Spleen (tissue), 7 donors: ENCODE measurements at regions not wholly inside any gene's neighbourhood (a gene's known extent, or its start where the extent isn't known, plus 50 kb on each side); places are given as distances from the start of the nearest gene placed in this dataset.

Experiments used
- CTCF ChIP-seq, 11 experiments: fragments of 200-600 bp in 7 of 11; fragments of 450-650 bp in 4 of 11; sonication (generic) in 4 of 11; IDR thresholded peaks in 8 of 11; conservative IDR thresholded peaks in 3 of 11; 1 replicate in 7 of 11; 2 replicates in 4 of 11; pipeline versions ENCODE4 v1.4.0 to v1.8.0; 2016 to 2021; ENCODE audit warnings: antibody characterized with exemption in 11 of 11, inconsistent platforms in 4 of 11, mild to moderate bottlenecking in 1 of 11
- POLR2A ChIP-seq, 3 donors: fragments of 450-650 bp; IDR thresholded peaks; one replicate each; pipeline ENCODE4 v1.5.1; 2017; ENCODE audit warnings: antibody characterized with exemption in 3 of 3, mild to moderate bottlenecking in 1 of 3
- POLR2AphosphoS5 ChIP-seq, 3 donors: sonication (generic); formaldehyde crosslinking; IDR thresholded peaks; one replicate each; pipeline ENCODE4 v1.5.1; 2017; ENCODE audit warnings: antibody characterized with exemption in 3 of 3
- donor health status: DM: no; HTN: no; CAD: no; lungs with moderate emphysema.
- donor health status: DM: no; HTN: no; CAD: no.
- donor health status: DM: no; HTN: no; CAD: no.

DNA sequence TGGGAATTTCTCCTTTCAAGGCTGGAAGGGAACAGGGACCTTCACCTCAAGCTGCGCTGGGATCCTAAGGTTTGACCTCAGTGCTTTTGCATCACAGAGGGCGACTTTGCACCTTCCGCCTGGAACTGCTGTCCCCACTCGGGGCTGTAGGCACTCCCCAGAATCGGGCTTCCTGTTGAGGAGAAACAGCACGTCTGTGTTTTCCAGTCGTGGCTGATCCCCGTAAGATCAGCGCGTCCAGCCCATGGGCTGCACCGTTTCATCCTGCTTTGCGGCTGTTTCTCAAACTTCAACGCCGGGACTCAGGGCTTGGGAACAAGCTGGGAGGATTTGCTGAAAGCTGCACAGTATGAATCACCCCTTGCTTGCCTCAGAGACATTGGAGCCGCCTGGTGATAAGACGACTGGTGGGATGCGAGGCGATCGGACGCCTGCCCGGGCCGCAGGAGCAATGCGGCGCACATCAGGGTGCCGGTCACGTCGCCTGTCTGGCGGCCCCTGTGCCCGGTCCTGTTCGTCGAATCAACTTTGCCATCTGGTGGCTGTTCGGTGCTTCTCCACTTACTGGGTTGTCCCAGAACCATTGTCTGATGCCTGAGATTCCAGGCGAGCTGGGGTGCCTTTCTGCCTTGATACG is 53.6 kb upstream of the FRMD1 start:
- TF ChIP-seq POLR2AphosphoS5 (IDR thresholded peaks at IDR 0.05) (peak in 1 of 3 donors; percentile 41), CTCF (IDR thresholded peaks at IDR 0.05 in 8 of 11, conservative IDR thresholded peaks at IDR 0.05 in 3 of 11) (peak in 9 of 11 experiments; percentile 36 to 67 (median 50)), POLR2A (IDR thresholded peaks at IDR 0.05) (no peak)
